Neural progenitor cell (in vitro differentiated cells): ENCODE measurements at regions not wholly inside any gene's neighbourhood (a gene's known extent, or its start where the extent isn't known, plus 50 kb on each side); places are given as distances from the start of the nearest gene placed in this dataset.

Source experiments
- CTCF ChIP-seq: fragments of 200-600 bp; sonication (generic); IDR thresholded peaks from 2 replicates; pipeline ENCODE4 v1.5.1; 2017; ENCODE audit warnings: antibody characterized with exemption, mild to moderate bottlenecking
- EZH2phosphoT487 ChIP-seq: fragments of 200-600 bp; sonication (generic); IDR thresholded peaks from 2 replicates; pipeline ENCODE4 v1.6.1; 2017; ENCODE audit warnings: antibody characterized with exemption

DNA sequence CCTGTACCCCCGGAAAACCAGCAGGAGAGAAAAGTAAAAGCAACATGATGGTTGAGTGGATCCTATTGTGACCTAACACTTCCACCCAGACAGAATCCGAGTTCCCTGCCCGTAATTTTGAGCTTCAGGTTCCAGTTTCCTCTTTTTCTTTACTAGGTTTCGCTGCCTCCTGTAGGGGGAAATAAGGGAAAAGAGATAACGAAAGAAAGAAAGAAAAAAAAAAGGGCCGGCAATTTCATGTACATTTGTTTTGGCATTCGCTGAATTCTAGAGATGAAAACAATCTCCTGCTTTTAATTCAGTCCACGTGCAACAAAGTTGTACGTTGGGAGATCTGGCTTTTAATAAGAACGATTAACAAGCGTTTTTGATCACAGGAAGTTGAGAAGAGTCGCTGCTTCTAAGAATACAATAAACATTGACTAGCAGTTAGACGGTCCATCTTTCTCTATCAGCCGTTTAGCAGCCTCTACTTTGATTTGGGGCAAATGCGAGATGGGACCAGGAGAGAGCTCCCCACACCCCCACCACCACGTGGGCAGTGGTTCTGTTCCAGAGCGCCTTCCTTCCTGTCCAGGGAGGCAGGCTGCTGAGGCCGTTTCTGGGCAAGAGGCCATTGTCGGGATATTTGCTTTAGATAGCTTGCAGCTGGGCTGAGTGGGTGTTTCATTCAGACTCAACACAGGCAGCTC, 155.9 kb upstream of the RUNX1 start:
- TF ChIP-seq CTCF (no peak), EZH2phosphoT487 (no peak)
